PFSK-1 (cell line): ENCODE measurements at regions not wholly inside any gene's neighbourhood (a gene's known extent, or its start where the extent isn't known, plus 50 kb on each side); places are given as distances from the start of the nearest gene placed in this dataset.

ENCODE experiments used
- FOXP2 ChIP-seq: optimal IDR thresholded peaks from 2 replicates; pipeline ENCODE3; 2011; ENCODE audit warnings: borderline replicate concordance, control low read depth, inconsistent platforms; ENCODE audit not compliant: insufficient read depth; ENCODE audit errors: extremely low read length, extremely low read depth
- POLR2AphosphoS5 ChIP-seq: IDR thresholded peaks from 2 replicates; pipeline ENCODE4 v1.6.1; 2012; ENCODE audit warnings: low read depth, mild to moderate bottlenecking, control low read depth, low read length, moderate library complexity
- REST ChIP-seq, 2 experiments: IDR thresholded peaks; 2 replicates each; pipeline versions ENCODE4 v1.6.1 to v1.8.0; 2011 to 2012; ENCODE audit warnings: low read depth in 2 of 2, low read length in 2 of 2, control low read depth in 1 of 2, inconsistent platforms in 1 of 2, mild to moderate bottlenecking in 1 of 2, moderate library complexity in 1 of 2; ENCODE audit not compliant: insufficient read depth in 1 of 2
- SIN3A ChIP-seq: IDR thresholded peaks from 2 replicates; pipeline ENCODE4 v1.6.1; 2012; ENCODE audit warnings: mild to moderate bottlenecking, low read length, moderate library complexity, borderline replicate concordance; ENCODE audit not compliant: insufficient read depth
- TAF1 ChIP-seq: IDR thresholded peaks from 2 replicates; pipeline ENCODE4 v1.6.1; 2012; ENCODE audit warnings: low read length, control low read depth, borderline replicate concordance; ENCODE audit not compliant: insufficient read depth

- TF ChIP-seq TAF1 (no peak), POLR2AphosphoS5 (no peak), REST (IDR thresholded peaks at IDR 0.05; ENCODE audit: insufficient read depth in 1 of 2, low read depth in 2 of 2, low read length in 2 of 2) (no peak), FOXP2 (no peak), SIN3A (no peak)
Measured at GRCh38 chr6:11328613-11329247, 96.3 kb upstream of the NEDD9 start.

GRCh38 chr6:11327961-11328360, 95.5 kb upstream of the NEDD9 start:
- TF ChIP-seq FOXP2 (no peak), TAF1 (no peak), SIN3A (no peak), REST (IDR thresholded peaks at IDR 0.05; ENCODE audit: insufficient read depth in 1 of 2, low read depth in 2 of 2, low read length in 2 of 2) (no peak), POLR2AphosphoS5 (no peak)

- TF ChIP-seq REST (IDR thresholded peaks at IDR 0.05; ENCODE audit: insufficient read depth in 1 of 2, low read depth in 2 of 2, low read length in 2 of 2) = no peak
- TF ChIP-seq POLR2AphosphoS5 = no peak
- TF ChIP-seq TAF1 = no peak
- no peak for TF ChIP-seq FOXP2
- TF ChIP-seq SIN3A = no peak
Measured at GRCh38 chr6:11326116-11326515, 93.6 kb upstream of the NEDD9 start.

- TF ChIP-seq REST (IDR thresholded peaks at IDR 0.05; ENCODE audit: insufficient read depth in 1 of 2, low read depth in 2 of 2, low read length in 2 of 2) (no peak), TAF1 (no peak), FOXP2 (no peak), POLR2AphosphoS5 (no peak), SIN3A (no peak)
Measured at GRCh38 chr6:11324453-11325015, 92.1 kb upstream of the NEDD9 start.
